Posterior vena cava (tissue), 2 donors: ENCODE measurements at regions not wholly inside any gene's neighbourhood (a gene's known extent, or its start where the extent isn't known, plus 50 kb on each side); places are given as distances from the start of the nearest gene placed in this dataset.

Source experiments
- DNase-seq: peaks from one replicate; pipeline ENCODE4 v3.0.0-alpha.2; 2020; ENCODE audit warnings: low spot score
- intact Hi-C, 2 donors: fragments of 100-400 bp; cut with DNase I; formaldehyde crosslinking; loops; one replicate each; pipeline versions ENCODE4 v1.14.1 to v1.14.2; 2022 to 2023
- donor health status: DM: yes; HTN: yes; CAD: no.
- donor health status: DM: yes; HTN: yes; CAD: no.

DNA sequence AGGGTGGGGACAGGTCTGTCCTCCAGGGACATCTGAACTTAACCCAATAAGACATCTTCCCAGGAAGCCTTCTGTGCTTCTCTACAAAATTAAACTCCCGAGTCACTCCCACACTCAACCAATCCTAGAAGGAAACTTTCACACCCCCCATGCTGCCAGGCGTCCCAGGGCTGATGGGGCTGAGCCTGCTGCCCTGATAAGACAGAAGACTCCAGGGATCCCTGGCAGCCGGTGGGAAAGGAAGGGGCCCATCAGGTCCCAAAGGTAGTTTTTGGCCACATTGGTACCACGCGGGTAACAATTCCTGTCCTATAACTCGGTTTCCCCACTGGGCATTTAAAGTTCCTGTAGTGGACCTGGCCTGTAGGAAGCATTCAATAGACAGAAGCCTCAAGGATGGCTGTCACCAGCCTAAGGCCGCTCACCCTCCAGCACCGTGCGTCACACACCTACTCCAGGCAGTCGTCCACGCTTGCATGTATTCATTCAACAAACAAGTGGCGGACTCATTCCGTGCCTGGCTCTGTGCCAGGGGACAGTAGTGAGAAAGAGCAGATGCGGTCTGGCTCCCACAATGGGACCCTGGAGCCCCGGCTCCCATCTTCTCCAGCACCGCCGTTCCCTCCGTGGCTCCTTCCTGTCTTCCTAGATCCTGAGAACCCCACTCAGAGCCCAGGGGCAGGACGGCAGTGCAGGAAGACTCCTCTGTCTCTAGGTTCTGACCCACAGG lies 465.2 kb downstream of the NPHP4 start:
- peak; percentile 79 for DNase-seq
- intact Hi-C loops, result loop anchor here in 1 of 2 donors (5.0 kb wide), 2 partner anchors 85 to 1080 kb away; no protein-coding TSS in a partner anchor

GRCh38 chr1:5526385-5526750 lies 465.9 kb downstream of the NPHP4 start:
- no peak for DNase-seq
- intact Hi-C loops, result loop anchor here in 1 of 2 donors (5.0 kb wide), 2 partner anchors 84 to 1079 kb away; no protein-coding TSS in a partner anchor

DNA sequence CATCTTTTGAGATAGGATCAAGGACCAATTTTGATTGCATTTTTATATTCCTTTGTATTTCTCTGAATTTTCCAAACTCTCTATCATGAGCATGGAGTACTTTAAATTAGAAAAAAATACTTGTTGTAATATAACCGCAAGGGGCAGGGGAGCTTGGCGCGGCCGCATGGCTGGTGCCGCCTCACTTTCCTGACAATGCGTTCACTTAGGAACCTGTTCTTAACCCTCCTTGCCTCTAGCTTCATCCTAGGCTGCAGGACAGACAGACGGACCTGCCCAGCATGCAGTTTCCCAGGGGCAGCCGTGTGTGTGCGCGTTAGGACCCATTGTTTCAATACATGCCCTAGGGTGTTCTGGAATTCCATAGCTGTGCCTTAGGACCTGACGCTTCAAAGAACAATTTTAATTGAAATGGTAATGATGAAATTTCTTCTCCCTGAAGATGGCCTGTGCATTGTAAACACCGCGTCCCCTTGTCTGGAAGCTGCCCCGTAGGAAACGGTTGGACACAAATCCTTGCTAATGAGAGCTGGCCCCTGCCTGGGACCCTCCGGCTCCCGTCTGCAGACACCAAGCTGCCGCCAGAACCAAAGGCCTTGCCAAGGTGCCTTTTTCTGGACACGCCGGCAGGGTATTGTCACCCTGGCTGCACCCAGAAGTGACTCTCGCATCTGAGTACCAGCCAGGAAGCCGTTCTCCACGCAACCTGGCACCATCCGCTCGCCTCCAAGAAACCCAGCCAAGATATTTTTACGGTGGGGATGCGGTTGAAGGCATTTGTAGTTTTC lies 466.4 kb downstream of the NPHP4 start:
- intact Hi-C loops, result loop anchor here in 1 of 2 donors (5.0 kb wide), 2 partner anchors 83 to 1078 kb away; no protein-coding TSS in a partner anchor
- DNase-seq, result no peak

GRCh38 chr1:5522531-5523145 lies 469.6 kb downstream of the NPHP4 start:
- DNase-seq, result no peak
- intact Hi-C loops, result no loop called here

DNA sequence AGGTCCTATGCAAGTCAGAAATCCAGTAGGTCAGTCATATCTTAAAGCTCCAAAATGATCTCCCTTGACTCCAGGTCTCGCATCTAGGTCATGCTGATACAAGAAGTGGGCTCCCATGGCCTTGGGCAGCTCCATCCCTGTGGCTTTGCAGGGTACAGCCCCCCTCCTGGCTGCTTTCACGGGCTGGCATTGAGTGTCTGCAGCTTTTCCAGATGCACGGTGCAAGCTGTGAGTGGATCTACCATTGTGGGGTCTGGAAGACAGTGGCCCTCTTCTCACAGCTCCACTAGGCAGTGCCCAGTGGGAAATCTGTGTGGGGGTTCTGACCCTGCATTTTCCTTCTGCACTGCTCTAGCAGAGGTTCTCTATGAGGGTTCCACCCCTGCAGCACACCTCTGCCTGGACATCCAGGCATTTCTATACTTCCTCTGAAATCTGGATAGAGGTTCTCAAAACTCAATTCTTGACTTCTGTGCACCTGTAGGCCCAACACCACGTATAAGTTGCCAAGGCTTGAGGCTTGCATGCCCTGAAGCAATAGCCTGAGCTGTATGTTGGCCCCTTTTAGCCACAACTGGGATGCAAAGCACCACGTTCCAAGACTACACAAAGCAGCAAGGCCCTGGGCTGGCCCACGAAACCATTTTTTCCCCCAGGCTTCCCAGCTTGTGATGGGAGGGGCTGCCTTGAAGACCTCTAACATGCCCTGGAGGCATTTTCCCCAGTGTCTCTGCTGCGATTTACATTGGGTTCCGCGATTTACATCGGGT lies 472.7 kb downstream of the NPHP4 start:
- no peak for DNase-seq
- intact Hi-C loops, result loop anchor here (10.0 kb wide), 2 partner anchors 225 to 395 kb away; no protein-coding TSS in a partner anchor

DNA sequence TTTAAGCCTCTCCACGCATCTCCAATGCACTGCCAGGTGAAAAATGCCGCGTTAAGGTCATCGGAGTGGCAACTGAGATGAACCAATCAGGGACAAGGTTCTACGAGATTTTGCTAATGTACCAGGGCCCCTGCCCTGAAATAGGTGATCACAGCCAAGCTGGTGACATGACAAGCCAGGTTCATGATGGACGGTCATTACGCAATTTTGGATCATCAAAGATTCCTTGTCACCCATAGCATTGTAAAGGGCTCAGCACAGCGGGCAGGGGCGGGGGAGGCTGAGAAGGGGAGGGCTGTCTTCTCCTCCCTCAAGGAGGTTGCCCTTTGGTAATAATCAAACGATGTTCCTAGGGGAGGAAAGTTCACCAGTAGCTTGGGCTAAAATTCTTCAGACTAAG lies 475.5 kb downstream of the NPHP4 start:
- intact Hi-C loops, result loop anchor here (10.0 kb wide), 2 partner anchors 228 to 398 kb away; no protein-coding TSS in a partner anchor

GRCh38 chr1:5515501-5515900 lies 476.7 kb downstream of the NPHP4 start:
- no peak for DNase-seq
- intact Hi-C loops, result loop anchor here (10.0 kb wide), 2 partner anchors 229 to 399 kb away; no protein-coding TSS in a partner anchor

More for the DNA sequence above, 475.5 kb downstream of the NPHP4 start:
- DNase-seq, result no peak

- DNase-seq, result peak; percentile 90
- intact Hi-C loops, result loop anchor here (10.0 kb wide), 2 partner anchors 230 to 400 kb away; no protein-coding TSS in a partner anchor
Measured at GRCh38 chr1:5514527-5515183, 477.6 kb downstream of the NPHP4 start.

DNA sequence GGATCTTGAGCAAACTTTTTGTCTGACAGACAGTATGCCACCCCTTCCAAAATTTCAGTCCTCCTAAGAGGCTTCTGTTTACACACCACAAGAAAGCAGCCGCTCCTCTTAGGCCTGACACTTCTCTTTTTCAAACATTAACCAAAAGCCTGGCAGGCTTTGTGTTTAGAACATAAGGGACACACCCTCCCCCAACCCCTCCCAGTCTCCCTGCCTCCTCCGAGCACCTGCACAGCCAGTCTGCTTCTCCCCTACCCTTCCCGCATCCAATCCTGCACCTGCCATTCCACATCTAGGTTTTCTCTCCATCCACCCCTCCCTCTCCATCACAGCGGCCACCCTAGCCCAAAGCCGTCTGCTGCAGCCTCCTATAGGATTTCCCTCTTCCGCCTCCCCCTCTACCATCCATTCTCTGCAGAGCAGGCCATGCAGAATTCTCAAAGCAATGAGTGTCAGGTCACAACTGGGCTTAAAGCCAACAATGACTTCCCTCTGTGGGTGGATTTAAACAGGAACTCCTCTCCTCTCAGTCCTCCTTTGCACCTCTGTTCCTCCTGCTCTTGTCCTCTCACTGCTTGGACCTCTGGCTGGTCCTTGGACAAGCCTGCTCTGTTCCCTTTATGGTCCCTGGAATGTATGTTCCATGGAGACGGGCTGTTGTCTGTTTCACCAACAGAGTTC lies 478.2 kb downstream of the NPHP4 start:
- intact Hi-C loops, result loop anchor here (2.0 to 10.0 kb wide), 3 partner anchors 231 to 459 kb away; no protein-coding TSS in a partner anchor
- DNase-seq, result no peak

DNA sequence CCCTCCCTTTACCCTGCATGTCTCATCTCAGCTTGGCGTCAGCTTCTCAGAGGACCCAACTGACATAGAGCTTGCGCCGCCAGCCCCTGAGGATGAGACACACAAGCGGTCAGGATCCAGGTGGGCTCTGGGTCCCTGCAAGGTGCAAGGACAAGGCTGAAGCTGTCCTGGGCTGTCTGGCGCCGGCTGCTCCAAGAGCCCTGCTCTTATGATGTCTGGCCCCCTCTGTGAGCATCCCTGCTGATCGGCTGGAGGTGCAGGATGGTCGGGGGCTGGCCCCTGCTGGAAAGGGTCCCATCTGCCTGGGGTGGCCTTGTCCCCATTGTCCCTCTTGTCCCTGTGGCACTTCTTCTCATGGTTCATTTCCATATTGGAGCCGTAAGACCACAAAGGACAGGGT lies 479.0 kb downstream of the NPHP4 start:
- DNase-seq, result no peak
- intact Hi-C loops, result loop anchor here (2.0 to 10.0 kb wide), 3 partner anchors 232 to 460 kb away; no protein-coding TSS in a partner anchor

DNA sequence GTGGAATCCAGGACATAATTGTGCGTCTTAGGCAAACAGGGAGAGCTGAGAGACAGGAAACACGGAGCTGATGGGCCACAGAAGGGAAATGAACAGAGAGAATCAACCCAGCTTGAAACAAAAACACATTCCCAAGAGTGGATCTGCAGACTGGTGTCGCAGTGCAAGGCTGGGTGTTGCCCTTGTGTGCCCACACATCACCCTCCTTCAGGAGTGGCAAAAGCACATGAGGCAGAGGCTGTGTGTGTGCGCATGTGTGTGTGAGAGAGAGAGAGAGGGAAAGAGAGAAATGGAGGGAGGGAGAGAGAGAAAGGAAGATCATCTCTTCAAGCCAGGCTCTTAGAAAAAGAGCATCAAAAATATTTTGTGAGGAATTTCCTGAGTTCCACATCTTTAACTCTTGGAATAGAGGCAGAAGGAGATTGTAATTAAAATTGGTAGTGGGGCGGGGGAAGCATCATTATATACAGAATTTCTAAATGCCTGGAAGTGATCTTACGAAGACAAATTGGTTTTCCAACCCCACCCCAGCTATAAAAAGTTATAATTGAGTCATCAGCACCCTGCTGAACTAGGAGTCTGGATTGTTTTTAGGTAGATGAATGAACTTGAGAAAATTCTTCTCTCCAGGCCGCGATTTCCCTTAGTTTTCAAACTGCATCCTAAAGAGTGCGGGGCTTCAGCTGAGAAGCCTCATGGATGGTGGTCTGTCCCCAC lies 480.7 kb downstream of the NPHP4 start:
- intact Hi-C loops, result loop anchor here (2.0 to 10.0 kb wide), 3 partner anchors 233 to 461 kb away; no protein-coding TSS in a partner anchor

GRCh38 chr1:5509664-5510452 lies 482.4 kb downstream of the NPHP4 start:
- intact Hi-C loops, result loop anchor here (5.0 to 10.0 kb wide), 3 partner anchors 235 to 405 kb away; no protein-coding TSS in a partner anchor
- DNase-seq, result peak; percentile 86

More for the DNA sequence above, 480.7 kb downstream of the NPHP4 start:
- DNase-seq, result no peak

GRCh38 chr1:5508669-5509330 lies 483.4 kb downstream of the NPHP4 start:
- peak; percentile 37 for DNase-seq
- intact Hi-C loops, result loop anchor here in 1 of 2 donors (5.0 kb wide), 1 partner anchor 239 kb away; no protein-coding TSS in a partner anchor

DNA sequence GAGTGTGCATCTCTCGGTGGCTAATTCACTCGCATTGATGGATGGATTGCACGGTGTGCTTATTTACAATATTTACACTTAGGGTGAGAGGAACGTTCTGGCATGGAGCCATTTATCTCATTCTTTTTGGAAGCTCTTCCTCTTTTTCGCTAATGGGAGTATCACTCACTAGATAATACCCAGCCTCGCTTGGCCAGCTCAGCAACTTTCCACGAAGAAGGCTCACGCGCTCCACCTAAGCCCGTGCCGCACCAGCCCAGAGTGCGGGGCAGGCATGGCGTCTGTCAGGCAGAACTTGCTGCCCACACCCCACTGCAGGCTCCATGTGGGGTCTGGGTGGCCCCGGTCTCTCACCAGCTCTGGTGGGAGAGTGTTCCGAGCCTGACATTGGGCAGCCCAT lies 484.9 kb downstream of the NPHP4 start:
- intact Hi-C loops, result loop anchor here in 1 of 2 donors (5.0 kb wide), 1 partner anchor 240 kb away; no protein-coding TSS in a partner anchor
- no peak for DNase-seq

DNA sequence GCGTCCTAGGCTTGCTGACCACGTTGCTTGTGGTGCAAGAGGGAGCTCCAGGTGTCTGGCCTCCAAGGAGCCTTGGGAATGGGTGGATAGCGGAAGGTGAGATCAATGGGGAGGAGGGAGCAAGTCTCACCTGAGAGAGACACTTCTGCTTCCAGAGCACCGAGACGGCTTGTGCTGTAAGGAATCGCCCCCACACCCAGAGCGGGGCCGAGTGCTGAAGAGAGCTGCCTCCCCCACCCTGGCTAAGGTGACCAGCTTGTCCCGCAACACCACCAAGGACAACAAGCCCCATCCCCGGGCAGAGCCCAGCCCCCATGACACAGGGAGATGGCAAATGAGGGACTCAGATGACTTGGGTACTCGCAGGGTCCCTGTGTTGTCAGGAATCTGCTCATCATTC lies 485.6 kb downstream of the NPHP4 start:
- no peak for DNase-seq
- intact Hi-C loops, result loop anchor here in 1 of 2 donors (5.0 kb wide), 1 partner anchor 241 kb away; no protein-coding TSS in a partner anchor
